Parathyroid adenoma (tissue), 2 donors: ENCODE measurements at regions not wholly inside any gene's neighbourhood (a gene's known extent, or its start where the extent isn't known, plus 50 kb on each side); places are given as distances from the start of the nearest gene placed in this dataset.
A peak's percentile ranks its signal among the peaks of the same experiment; 100 is the strongest.

Source experiments
- H2AFZ ChIP-seq: fragments of 300-600 bp; sonication (generic); one replicate; pipeline ENCODE4 v1.7.0; 2017; ENCODE audit warnings: antibody characterized with exemption, mild to moderate bottlenecking
- H3K27ac ChIP-seq: fragments of 300-600 bp; sonication (generic); one replicate; pipeline ENCODE4 v1.7.0; 2017
- H3K27me3 ChIP-seq: fragments of 300-600 bp; sonication (generic); one replicate; pipeline ENCODE4 v1.7.0; 2017; ENCODE audit warnings: low read length; ENCODE audit not compliant: control insufficient read depth, insufficient read depth
- H3K36me3 ChIP-seq: fragments of 300-600 bp; sonication (generic); one replicate; pipeline ENCODE4 v1.7.0; 2017; ENCODE audit warnings: low read length; ENCODE audit not compliant: control insufficient read depth, insufficient read depth
- H3K4me1 ChIP-seq: fragments of 300-600 bp; sonication (generic); one replicate; pipeline ENCODE4 v1.7.0; 2017; ENCODE audit warnings: control low read depth
- H3K4me2 ChIP-seq: fragments of 300-600 bp; sonication (generic); one replicate; pipeline ENCODE4 v1.7.0; 2017; ENCODE audit warnings: low read length
- H3K4me3 ChIP-seq: fragments of 300-600 bp; sonication (generic); one replicate; pipeline ENCODE4 v1.7.0; 2017; ENCODE audit warnings: low read depth, low read length
- H3K79me2 ChIP-seq: fragments of 300-600 bp; sonication (generic); one replicate; pipeline ENCODE4 v1.7.0; 2017; ENCODE audit warnings: control low read depth
- H3K9ac ChIP-seq: fragments of 300-600 bp; sonication (generic); one replicate; pipeline ENCODE4 v1.7.0; 2017; ENCODE audit warnings: mild to moderate bottlenecking
- H3K9me3 ChIP-seq: fragments of 300-600 bp; sonication (generic); one replicate; pipeline ENCODE4 v1.7.0; 2017; ENCODE audit warnings: low read length; ENCODE audit not compliant: control insufficient read depth
- CTCF ChIP-seq: fragments of 300-600 bp; sonication (generic); IDR thresholded peaks from one replicate; pipeline ENCODE4 v1.7.0; 2017; ENCODE audit warnings: antibody characterized with exemption, mild to moderate bottlenecking
- donor health status: primary hyperparathyroidism.

DNA sequence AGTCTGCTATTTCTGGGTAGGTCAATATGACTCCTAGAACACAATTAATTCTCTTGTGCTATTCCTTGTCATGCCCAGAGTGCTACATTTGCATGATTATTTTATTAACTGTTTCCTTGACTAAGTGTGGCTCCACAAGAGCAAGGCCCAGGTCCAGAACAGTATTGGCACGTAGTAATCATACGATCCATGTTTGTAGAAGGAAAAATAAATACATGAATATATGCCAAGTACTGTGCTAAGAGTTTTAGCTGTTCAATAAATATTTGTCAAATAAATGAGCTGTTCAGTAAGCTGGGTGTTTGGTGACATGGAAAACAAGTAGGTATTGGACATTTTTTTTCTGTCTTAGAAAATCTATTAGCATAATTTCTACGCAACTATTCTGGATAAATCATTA lies 995.9 kb downstream of the MAT2B start:
- H3K4me1 ChIP-seq, result no peaks in the 10 kb centered on the region
- H3K79me2 ChIP-seq, result no peaks in the 10 kb centered on the region
- no peak for TF ChIP-seq CTCF
- no peaks in the 10 kb centered on the region for H3K9me3 ChIP-seq
- H3K27me3 ChIP-seq, result no peaks in the 10 kb centered on the region
- no peak overlapping the region for H3K9ac ChIP-seq
- H2AFZ ChIP-seq, result no peak overlapping the region
- H3K4me2 ChIP-seq, result no peak overlapping the region
- H3K27ac ChIP-seq, result no peak overlapping the region
- H3K36me3 ChIP-seq, result no peaks in the 10 kb centered on the region
- H3K4me3 ChIP-seq, result no peak overlapping the region

- no peaks in the 10 kb centered on the region for H3K36me3 ChIP-seq
- no peak overlapping the region for H3K4me3 ChIP-seq
- no peaks in the 10 kb centered on the region for H3K4me1 ChIP-seq
- TF ChIP-seq CTCF, result peak; percentile 48
- H2AFZ ChIP-seq, result no peak overlapping the region
- no peak overlapping the region for H3K9ac ChIP-seq
- H3K4me2 ChIP-seq, result peak overlapping the region; percentile 66
- no peaks in the 10 kb centered on the region for H3K79me2 ChIP-seq
- no peaks in the 10 kb centered on the region for H3K27me3 ChIP-seq
- H3K27ac ChIP-seq, result no peak overlapping the region
- H3K9me3 ChIP-seq, result no peaks in the 10 kb centered on the region
Observed at GRCh38 chr5:164504141-164504772, 998.8 kb downstream of the MAT2B start.

GRCh38 chr5:164505791-164506190 lies 1000.4 kb downstream of the MAT2B start:
- Histone ChIP-seq H3K79me2 (no peaks in the 10 kb centered on the region), H3K4me2 (no peak overlapping the region), H3K4me1 (no peaks in the 10 kb centered on the region), H3K27me3 (no peaks in the 10 kb centered on the region), H3K4me3 (no peak overlapping the region), H2AFZ (no peak overlapping the region), H3K27ac (no peak overlapping the region), H3K36me3 (no peaks in the 10 kb centered on the region), H3K9me3 (no peaks in the 10 kb centered on the region), H3K9ac (no peak overlapping the region)
- TF ChIP-seq CTCF, result no peak

GRCh38 chr5:164518067-164518740 lies 1012.8 kb downstream of the MAT2B start:
- no peaks in the 10 kb centered on the region for H3K79me2 ChIP-seq
- TF ChIP-seq CTCF, result no peak
- H3K4me2 ChIP-seq, result no peak overlapping the region
- H3K27ac ChIP-seq, result no peak overlapping the region
- H3K9ac ChIP-seq, result no peak overlapping the region
- H3K4me1 ChIP-seq, result no peaks in the 10 kb centered on the region
- no peaks in the 10 kb centered on the region for H3K27me3 ChIP-seq
- no peak overlapping the region for H2AFZ ChIP-seq
- H3K9me3 ChIP-seq, result no peaks in the 10 kb centered on the region
- no peak overlapping the region for H3K4me3 ChIP-seq
- no peaks in the 10 kb centered on the region for H3K36me3 ChIP-seq

DNA sequence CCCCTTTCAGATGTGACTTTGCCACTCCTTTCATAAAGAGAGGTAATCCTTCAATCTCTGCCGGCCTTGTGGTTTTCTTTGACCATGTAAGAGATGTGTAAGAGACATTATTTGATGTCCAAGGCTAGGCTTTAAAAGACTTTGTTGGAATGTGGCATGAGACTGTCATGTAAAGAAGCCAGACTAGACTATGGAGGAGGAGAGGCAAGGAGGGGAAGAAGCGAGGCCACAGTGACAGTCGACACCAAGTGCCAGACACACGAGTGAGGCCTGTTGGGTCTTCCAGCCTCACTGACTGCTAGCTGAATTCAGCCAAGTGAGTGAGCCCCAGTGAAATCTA lies 1013.3 kb downstream of the MAT2B start:
- Histone ChIP-seq H3K27me3 (no peaks in the 10 kb centered on the region), H3K4me2 (no peak overlapping the region), H3K4me1 (no peaks in the 10 kb centered on the region)

More for the DNA sequence above, 1013.3 kb downstream of the MAT2B start:
- Histone ChIP-seq H3K4me3 (no peak overlapping the region), H2AFZ (no peak overlapping the region), H3K36me3 (no peaks in the 10 kb centered on the region), H3K79me2 (no peaks in the 10 kb centered on the region), H3K27ac (no peak overlapping the region), H3K9ac (no peak overlapping the region), H3K9me3 (no peaks in the 10 kb centered on the region)
- TF ChIP-seq CTCF, result no peak
